ENCODE measurements at regions not wholly inside any gene's neighbourhood (a gene's known extent, or its start where the extent isn't known, plus 50 kb on each side); places are given as distances from the start of the nearest gene placed in this dataset.

- Histone ChIP-seq H3K9me3 (no peaks in the 10 kb centered on the region), H3K4me3 (no peak overlapping the region), H3K36me3 (ENCODE audit: low read depth, missing control alignments) (no peaks in the 10 kb centered on the region), H3K27ac (no peak overlapping the region), H3K27me3 (no peaks in the 10 kb centered on the region), H3K4me1 (peaks cover 26% of the 10 kb centered on the region)
- DNase-seq: no peak
- TF ChIP-seq POLR2A (IDR thresholded peaks at IDR 0.05): no peak
- no peak for TF ChIP-seq CTCF (IDR thresholded peaks at IDR 0.05)
- intact Hi-C loops (cut with DNase I; ENCODE audit: low total_unique reads): no loop called here
- WGBS, 2 donors: 67 to 69% methylated on average over 16 of the region's 16 CpGs
Measured at GRCh38 chr13:26964278-26965250, 204.0 kb upstream of the GPR12 start.

DNA sequence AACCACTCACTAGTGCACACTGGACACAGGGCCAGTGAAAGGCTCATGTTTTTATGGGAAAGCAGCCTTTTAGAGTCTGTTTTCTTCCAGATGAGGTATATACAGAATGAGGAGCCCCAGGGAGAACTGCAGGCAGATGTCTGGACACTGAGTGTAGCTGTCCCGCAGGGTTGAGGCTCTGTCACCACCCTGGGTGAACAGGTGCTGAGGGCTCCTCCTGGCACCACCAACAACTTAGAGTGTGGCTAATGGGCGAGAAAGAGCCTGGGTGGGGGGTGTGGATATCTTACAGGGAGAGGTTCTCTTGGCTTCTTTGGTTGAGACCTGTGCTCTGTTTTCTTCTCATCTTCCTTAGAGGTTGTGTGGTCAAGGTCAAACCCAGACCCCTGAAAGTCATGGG lies 202.1 kb upstream of the GPR12 start:
- no peaks in the 10 kb centered on the region for H3K27me3 ChIP-seq
- TF ChIP-seq POLR2A (IDR thresholded peaks at IDR 0.05) (no peak), CTCF (IDR thresholded peaks at IDR 0.05) (no peak)
- intact Hi-C loops (cut with DNase I; ENCODE audit: low total_unique reads): no loop called here

GRCh38 chr13:26961890-26962615 lies 201.5 kb upstream of the GPR12 start:
- Histone ChIP-seq H3K4me3 (no peak overlapping the region), H3K36me3 (ENCODE audit: low read depth, missing control alignments) (no peaks in the 10 kb centered on the region), H3K9me3 (no peaks in the 10 kb centered on the region), H3K4me1 (peaks cover 22% of the 10 kb centered on the region), H3K27ac (no peak overlapping the region), H3K27me3 (no peaks in the 10 kb centered on the region)
- intact Hi-C loops (cut with DNase I; ENCODE audit: low total_unique reads): no loop called here
- TF ChIP-seq CTCF (IDR thresholded peaks at IDR 0.05) (no peak), POLR2A (IDR thresholded peaks at IDR 0.05) (no peak)
- 89 to 90% methylated on average over 12 to 17 of the region's 17 CpGs for WGBS, 2 donors
- no peak for DNase-seq

More for the DNA sequence above, 202.1 kb upstream of the GPR12 start:
- no peak for DNase-seq
- peaks cover 26% of the 10 kb centered on the region for H3K4me1 ChIP-seq
- no peaks in the 10 kb centered on the region for H3K9me3 ChIP-seq
- no peak overlapping the region for H3K4me3 ChIP-seq
- WGBS, 2 donors: 91 to 92% methylated on average over 2 of the region's 2 CpGs
- H3K27ac ChIP-seq: no peak overlapping the region
- no peaks in the 10 kb centered on the region for H3K36me3 ChIP-seq (ENCODE audit: low read depth, missing control alignments)

GRCh38 chr13:26957182-26957581 lies 196.6 kb upstream of the GPR12 start:
- intact Hi-C loops (cut with DNase I; ENCODE audit: low total_unique reads): no loop called here
- H3K4me1 ChIP-seq: no peaks in the 10 kb centered on the region
- no peak overlapping the region for H3K27ac ChIP-seq
- H3K27me3 ChIP-seq: no peaks in the 10 kb centered on the region
- H3K36me3 ChIP-seq (ENCODE audit: low read depth, missing control alignments): no peaks in the 10 kb centered on the region
- no peak for TF ChIP-seq CTCF (IDR thresholded peaks at IDR 0.05)
- TF ChIP-seq POLR2A (IDR thresholded peaks at IDR 0.05): no peak
- DNase-seq: no peak
- 55 to 65% methylated on average over 1 of the region's 1 CpG for WGBS, 2 donors
- no peak overlapping the region for H3K4me3 ChIP-seq
- H3K9me3 ChIP-seq: no peaks in the 10 kb centered on the region
